GM12892 (cell line): ENCODE measurements at regions not wholly inside any gene's neighbourhood (a gene's known extent, or its start where the extent isn't known, plus 50 kb on each side); places are given as distances from the start of the nearest gene placed in this dataset.

ENCODE experiments used
- POLR2A ChIP-seq: IDR thresholded peaks from 2 replicates; pipeline ENCODE4 v1.6.1; 2011; ENCODE audit warnings: low read depth, low read length, control low read depth
- POLR2AphosphoS5 ChIP-seq: IDR thresholded peaks from 2 replicates; pipeline ENCODE4 v1.6.1; 2011; ENCODE audit warnings: low read depth, low read length, control low read depth

DNA sequence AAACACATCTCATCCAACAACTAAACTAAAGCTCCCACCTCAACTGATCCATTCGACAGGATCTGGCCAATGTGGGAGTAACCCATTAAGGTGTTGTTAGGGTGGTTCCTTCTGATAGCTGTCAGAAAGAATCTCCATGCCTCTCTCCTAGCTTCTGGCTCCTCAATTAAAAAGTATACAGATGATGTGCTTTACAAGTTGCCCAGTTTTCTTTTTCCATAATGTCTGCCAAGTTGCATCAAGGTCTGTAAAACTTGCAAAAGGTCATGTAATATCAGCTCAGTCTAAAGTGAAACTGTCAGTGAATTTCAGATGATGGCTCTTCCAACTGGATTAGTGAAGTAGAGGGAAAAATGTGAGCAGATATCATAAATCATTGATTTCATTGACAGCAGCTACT lies 191.8 kb downstream of the RAB28 start:
- TF ChIP-seq POLR2A: no peak
- no peak for TF ChIP-seq POLR2AphosphoS5
